PC-9 (cell line): ENCODE measurements at regions not wholly inside any gene's neighbourhood (a gene's known extent, or its start where the extent isn't known, plus 50 kb on each side); places are given as distances from the start of the nearest gene placed in this dataset.

Experiments used
- EZH2 ChIP-seq: fragments of 200-600 bp; sonication (generic); IDR thresholded peaks from 2 replicates; pipeline ENCODE4 v1.8.0; 2017; ENCODE audit warnings: antibody characterized with exemption, low read depth
- TF ChIP-seq, protein P1 (sequence below): fragments of 200-600 bp; sonication (generic); conservative IDR thresholded peaks from 2 replicates; pipeline ENCODE4 v1.6.1; 2017; ENCODE audit warnings: mixed run types, antibody characterized with exemption, mild to moderate bottlenecking, moderate library complexity

DNA sequence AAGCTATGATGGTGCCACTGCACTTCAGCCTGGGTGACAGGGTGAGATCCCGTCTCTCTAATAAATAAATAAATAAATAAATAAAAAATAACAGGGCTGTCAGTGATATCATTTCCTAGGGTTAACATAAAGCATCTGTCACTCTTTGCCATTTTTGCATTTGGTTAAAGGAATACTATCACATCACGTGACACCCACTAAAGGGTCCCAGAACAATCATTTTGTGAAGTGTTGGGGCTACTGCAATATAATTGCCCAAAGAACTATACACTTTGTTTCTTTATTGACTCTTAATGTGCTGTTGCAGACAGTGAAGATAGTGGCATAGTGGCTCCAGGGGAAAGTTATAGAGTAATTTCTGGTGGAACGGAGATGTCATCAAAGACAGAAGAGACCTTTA, 176.5 kb upstream of the MMS22L start:
- TF ChIP-seq, protein P1, sequence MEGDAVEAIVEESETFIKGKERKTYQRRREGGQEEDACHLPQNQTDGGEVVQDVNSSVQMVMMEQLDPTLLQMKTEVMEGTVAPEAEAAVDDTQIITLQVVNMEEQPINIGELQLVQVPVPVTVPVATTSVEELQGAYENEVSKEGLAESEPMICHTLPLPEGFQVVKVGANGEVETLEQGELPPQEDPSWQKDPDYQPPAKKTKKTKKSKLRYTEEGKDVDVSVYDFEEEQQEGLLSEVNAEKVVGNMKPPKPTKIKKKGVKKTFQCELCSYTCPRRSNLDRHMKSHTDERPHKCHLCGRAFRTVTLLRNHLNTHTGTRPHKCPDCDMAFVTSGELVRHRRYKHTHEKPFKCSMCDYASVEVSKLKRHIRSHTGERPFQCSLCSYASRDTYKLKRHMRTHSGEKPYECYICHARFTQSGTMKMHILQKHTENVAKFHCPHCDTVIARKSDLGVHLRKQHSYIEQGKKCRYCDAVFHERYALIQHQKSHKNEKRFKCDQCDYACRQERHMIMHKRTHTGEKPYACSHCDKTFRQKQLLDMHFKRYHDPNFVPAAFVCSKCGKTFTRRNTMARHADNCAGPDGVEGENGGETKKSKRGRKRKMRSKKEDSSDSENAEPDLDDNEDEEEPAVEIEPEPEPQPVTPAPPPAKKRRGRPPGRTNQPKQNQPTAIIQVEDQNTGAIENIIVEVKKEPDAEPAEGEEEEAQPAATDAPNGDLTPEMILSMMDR: no peak
- no peak for TF ChIP-seq EZH2
